ENCODE measurements at regions not wholly inside any gene's neighbourhood (a gene's known extent, or its start where the extent isn't known, plus 50 kb on each side); places are given as distances from the start of the nearest gene placed in this dataset.

DNA sequence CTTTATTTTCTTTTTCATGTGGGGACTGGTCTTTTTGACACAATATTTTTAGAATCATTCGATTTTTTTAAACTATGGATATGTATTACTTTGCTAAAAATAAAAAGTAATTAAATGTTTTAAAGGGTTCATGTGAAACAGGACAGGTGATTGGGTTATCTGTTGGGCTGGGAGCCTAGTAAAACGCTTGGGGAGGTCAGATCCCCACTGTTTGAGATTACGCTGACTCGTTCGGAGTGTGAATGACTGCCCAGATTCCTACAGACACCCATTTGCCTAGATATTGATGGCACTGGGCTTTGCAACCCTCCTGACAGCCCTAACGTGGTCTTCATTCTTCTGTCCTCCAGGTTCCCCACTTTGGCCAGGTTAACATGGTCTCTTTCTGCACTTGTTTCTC lies 62.9 kb upstream of the UBASH3B start:
- WGBS, 2 experiments (ENCODE audit: extremely low coverage in 1 of 2, insufficient coverage in 1 of 2, insufficient read length in 1 of 2, insufficient replicate concordance in 2 of 2, low coverage in 1 of 2, low lambda C conversion rate in 2 of 2, missing lambda C conversion rate in 1 of 2) = 84% methylated on average over 6 of the region's 6 CpGs; no CpG with 5 or more reads in 1 of the 2 experiments
- no peak for TF ChIP-seq BACH1 (IDR thresholded peaks at IDR 0.05; ENCODE audit: low read length)
- TF ChIP-seq TCF12 (IDR thresholded peaks at IDR 0.05; ENCODE audit: low read depth, low read length) = no peak
- TF ChIP-seq, protein P1, sequence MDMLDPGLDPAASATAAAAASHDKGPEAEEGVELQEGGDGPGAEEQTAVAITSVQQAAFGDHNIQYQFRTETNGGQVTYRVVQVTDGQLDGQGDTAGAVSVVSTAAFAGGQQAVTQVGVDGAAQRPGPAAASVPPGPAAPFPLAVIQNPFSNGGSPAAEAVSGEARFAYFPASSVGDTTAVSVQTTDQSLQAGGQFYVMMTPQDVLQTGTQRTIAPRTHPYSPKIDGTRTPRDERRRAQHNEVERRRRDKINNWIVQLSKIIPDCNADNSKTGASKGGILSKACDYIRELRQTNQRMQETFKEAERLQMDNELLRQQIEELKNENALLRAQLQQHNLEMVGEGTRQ (IDR thresholded peaks at IDR 0.05; ENCODE audit: low read length) = no peak
- TF ChIP-seq SUZ12 (IDR thresholded peaks at IDR 0.05; ENCODE audit: low read length) = no peak
- TF ChIP-seq ATF3 (IDR thresholded peaks at IDR 0.05; ENCODE audit: insufficient read depth, low read depth, low read length) = no peak
- no peak for TF ChIP-seq KDM4A (IDR thresholded peaks at IDR 0.05; ENCODE audit: low read depth, low read length, severe bottlenecking)
- TF ChIP-seq TAF1 (IDR thresholded peaks at IDR 0.05; ENCODE audit: low read depth, low read length) = no peak
- TF ChIP-seq SAP30 (IDR thresholded peaks at IDR 0.05; ENCODE audit: insufficient read depth, insufficient replicate concordance, low read length) = no peak
- TF ChIP-seq HDAC2 (IDR thresholded peaks at IDR 0.05; ENCODE audit: borderline replicate concordance in 1 of 2, low read depth in 2 of 2, low read length in 2 of 2) = no peak
- TF ChIP-seq RXRA (IDR thresholded peaks at IDR 0.05; ENCODE audit: insufficient read depth, low read depth, low read length) = no peak

More for the DNA sequence above, 62.9 kb upstream of the UBASH3B start:
- Histone ChIP-seq H3K27me3 (replicated peaks in 1 of 4; ENCODE audit: control insufficient read depth in 3 of 4, extremely low read depth in 1 of 4, insufficient read depth in 3 of 4, low read length in 3 of 4) (no peaks in the 10 kb centered on the region), H2AFZ (ENCODE audit: low read length) (no peak overlapping the region), H2BK5ac (ENCODE audit: low read depth, low read length) (no peak overlapping the region), H4K8ac (ENCODE audit: extremely low read depth, insufficient read depth, low read length) (no peak overlapping the region), H3K9me3 (ENCODE audit: insufficient read depth in 2 of 2, low read depth in 1 of 2, low read length in 1 of 2) (peaks cover 2% of the 10 kb centered on the region in 2 experiments; a peak in 1 of 4 replicates), H3K4me2 (ENCODE audit: insufficient read depth in 1 of 2, low read depth in 2 of 2, low read length in 2 of 2) (no peak overlapping the region), H4K5ac (ENCODE audit: insufficient read length, low read depth, low read length) (no peak overlapping the region), H4K20me1 (replicated peaks in 1 of 2; ENCODE audit: control insufficient read depth in 1 of 2, insufficient read depth in 2 of 2, low read length in 2 of 2) (no peaks in the 10 kb centered on the region), H3K27ac (ENCODE audit: low read depth, low read length) (no peak overlapping the region), H2BK15ac (ENCODE audit: low read length) (no peak overlapping the region), H4K91ac (replicated peaks; ENCODE audit: insufficient read length, low read length) (no peak overlapping the region), H3K4ac (replicated peaks; ENCODE audit: insufficient read length, low read depth, low read length) (no peak overlapping the region), H3K23me2 (ENCODE audit: low read depth, low read length) (no peaks in the 10 kb centered on the region), H3K36me3 (ENCODE audit: control insufficient read depth in 2 of 4, insufficient read depth in 4 of 4, low read length in 3 of 4) (no peaks in the 10 kb centered on the region), H3K14ac (ENCODE audit: insufficient read length) (no peak overlapping the region), H3K4me3 (ENCODE audit: extremely low read depth in 1 of 4, insufficient read depth in 2 of 4, low read depth in 3 of 4, low read length in 4 of 4) (no peak overlapping the region), H2AK5ac (ENCODE audit: low read depth, low read length) (no peak overlapping the region), H3K79me2 (ENCODE audit: control insufficient read depth in 1 of 2, insufficient read depth in 2 of 2, low read length in 2 of 2) (no peaks in the 10 kb centered on the region), H3K79me1 (ENCODE audit: low read depth, low read length) (no peaks in the 10 kb centered on the region), H2BK12ac (ENCODE audit: low read depth, low read length) (no peak overlapping the region), H3K56ac (replicated peaks; ENCODE audit: insufficient read length, low read depth, low read length) (no peak overlapping the region), H3K4me1 (replicated peaks in 1 of 4; ENCODE audit: control insufficient read depth in 3 of 4, insufficient read depth in 4 of 4, low read length in 3 of 4) (0 out of 7 replicates have a peak, but pooled peaks cover 0 to 4% (median 0%) of the 10 kb centered on the region in 4 experiments), H2BK120ac (replicated peaks; ENCODE audit: low read depth, low read length) (no peak overlapping the region), H2BK20ac (ENCODE audit: low read length) (no peak overlapping the region), H3K9ac (replicated peaks in 1 of 4; ENCODE audit: extremely low read depth in 1 of 4, low read depth in 3 of 4, low read length in 3 of 4) (no peak overlapping the region), H3K18ac (ENCODE audit: extremely low read depth, low read length) (no peak overlapping the region), H3K23ac (ENCODE audit: insufficient read length) (no peak overlapping the region)
- ChIA-PET POLR2A (ENCODE audit: partially characterized antibody) (no interaction called here), CTCF (ENCODE audit: partially characterized antibody) (interaction anchor here (2.1 kb wide), 1 partner anchor 11 kb away, joined by 7 read pairs; no protein-coding TSS in a partner anchor)
- DNase-seq (ENCODE audit: low read depth in 1 of 2, low spot score in 2 of 2) (no peak), FAIRE-seq (no peak)

Data from H1 (cell line).